H1 (cell line): ENCODE measurements at regions not wholly inside any gene's neighbourhood (a gene's known extent, or its start where the extent isn't known, plus 50 kb on each side); places are given as distances from the start of the nearest gene placed in this dataset.

ENCODE experiments used
- CBX8 ChIP-seq: fragments of 300-800, 300-1000 bp; sonication (generic); IDR thresholded peaks from 2 replicates; pipeline ENCODE4 v1.7.1; 2016; ENCODE audit warnings: low read depth, low read length, borderline replicate concordance
- E2F6 ChIP-seq: IDR thresholded peaks from 2 replicates; pipeline ENCODE4 v1.6.1; 2012; ENCODE audit warnings: inconsistent platforms
- NANOG ChIP-seq: IDR thresholded peaks from 2 replicates; pipeline ENCODE4 v1.6.1; 2011; ENCODE audit warnings: low read length, low read depth, mild to moderate bottlenecking, inconsistent platforms; ENCODE audit not compliant: insufficient read depth, poor library complexity, severe bottlenecking

- TF ChIP-seq NANOG (no peak), E2F6 (no peak), CBX8 (no peak)
Measured at GRCh38 chr5:152247850-152248385, 157.2 kb downstream of the NMUR2 start (continued).
